ENCODE measurements at regions not wholly inside any gene's neighbourhood (a gene's known extent, or its start where the extent isn't known, plus 50 kb on each side); places are given as distances from the start of the nearest gene placed in this dataset.

- ChIA-PET POLR2A (no interaction called here), CTCF (interaction anchor here (0.8 to 1.1 kb wide), 3 partner anchors 10 to 32 kb away, joined by 3 read pairs; no protein-coding TSS in a partner anchor)
- peak overlapping the region; percentile 84; the same call in 1 of the 2 replicates for H3K27ac Mint-ChIP-seq
- TF ChIP-seq TEAD1 (CRISPR knock-in tag; IDR thresholded peaks at IDR 0.05) (no peak), CREM (CRISPR knock-in tag; IDR thresholded peaks at IDR 0.05) (no peak), IRF1 (CRISPR knock-in tag; IDR thresholded peaks at IDR 0.05) (no peak), ZNF138 (CRISPR knock-in tag; conservative IDR thresholded peaks at IDR 0.05) (no peak), ZNF671 (CRISPR knock-in tag; IDR thresholded peaks at IDR 0.05) (no peak), ARID4B (CRISPR knock-in tag; IDR thresholded peaks at IDR 0.05; ENCODE audit: borderline replicate concordance) (no peak), IRF2 (CRISPR knock-in tag; IDR thresholded peaks at IDR 0.05; ENCODE audit: borderline replicate concordance, low read depth) (no peak), SOX15 (CRISPR knock-in tag; IDR thresholded peaks at IDR 0.05) (no peak), RORB (CRISPR knock-in tag; IDR thresholded peaks at IDR 0.05) (no peak), ZNF281 (CRISPR knock-in tag; IDR thresholded peaks at IDR 0.05) (no peak), CTCF (IDR thresholded peaks at IDR 0.05) (no peak), NFATC4 (CRISPR knock-in tag; IDR thresholded peaks at IDR 0.05) (no peak), OVOL2 (CRISPR knock-in tag; IDR thresholded peaks at IDR 0.05; ENCODE audit: borderline replicate concordance) (no peak), ZNF317 (CRISPR knock-in tag; IDR thresholded peaks at IDR 0.05; ENCODE audit: borderline replicate concordance, low read depth) (no peak), ZNF512 (CRISPR knock-in tag; IDR thresholded peaks at IDR 0.05; ENCODE audit: borderline replicate concordance) (no peak), ATF1 (CRISPR knock-in tag; IDR thresholded peaks at IDR 0.05) (no peak), PRDM15 (CRISPR knock-in tag; IDR thresholded peaks at IDR 0.05) (no peak), ZBTB21 (CRISPR knock-in tag; IDR thresholded peaks at IDR 0.05; ENCODE audit: borderline replicate concordance) (no peak), MAX (CRISPR knock-in tag; IDR thresholded peaks at IDR 0.05) (no peak), PRRX2 (CRISPR knock-in tag; IDR thresholded peaks at IDR 0.05) (no peak)
- H3K36me3 Mint-ChIP-seq = peaks cover 4% of the 10 kb centered on the region; the same call in 1 of the 2 replicates
- H3K27me3 Mint-ChIP-seq (ENCODE audit: low read depth) = no peaks in the 10 kb centered on the region
- H3K9me3 Mint-ChIP-seq = peaks cover 5% of the 10 kb centered on the region
- no peak for DNase-seq (ENCODE audit: low spot score)
- H3K4me1 Mint-ChIP-seq = peaks cover 68% of the 10 kb centered on the region
- no peak for ATAC-seq
- H3K4me3 Mint-ChIP-seq = no peak overlapping the region
Observed at GRCh38 chr17:77462090-77462489, 321.3 kb downstream of the SEC14L1 start.

Data from WTC11 (cell line).